ENCODE measurements at regions not wholly inside any gene's neighbourhood (a gene's known extent, or its start where the extent isn't known, plus 50 kb on each side); places are given as distances from the start of the nearest gene placed in this dataset.

DNA sequence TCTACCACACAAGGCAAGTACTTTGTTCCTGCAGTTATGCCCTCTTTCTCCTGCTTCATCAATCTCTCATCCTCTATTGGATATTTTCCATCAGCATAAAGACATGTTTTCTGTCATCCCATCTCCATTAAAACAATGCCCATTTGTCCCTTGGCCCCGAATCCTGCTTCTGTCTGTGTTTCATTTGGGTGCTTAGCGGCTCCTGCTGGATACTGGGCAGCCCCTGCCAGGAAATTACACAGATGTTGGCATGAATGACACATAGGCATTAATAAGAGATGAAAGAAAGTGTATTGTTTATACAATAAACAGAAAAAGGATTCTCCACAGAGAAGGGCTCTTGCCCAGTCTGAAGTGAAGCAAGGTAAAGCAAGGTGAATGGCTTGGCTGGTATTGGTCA, 765.3 kb downstream of the REEP3 start:
- FAIRE-seq (no peak), DNase-seq (ENCODE audit: insufficient read length) (no peak)
- no peak for TF ChIP-seq POLR2AphosphoS5 (IDR thresholded peaks at IDR 0.05; ENCODE audit: low read depth, low read length)
- no peak for TF ChIP-seq TAF1 (IDR thresholded peaks at IDR 0.05; ENCODE audit: borderline replicate concordance, low read depth, low read length)
- no peak for TF ChIP-seq POLR2A (IDR thresholded peaks at IDR 0.05; ENCODE audit: low read depth, low read length)

DNA sequence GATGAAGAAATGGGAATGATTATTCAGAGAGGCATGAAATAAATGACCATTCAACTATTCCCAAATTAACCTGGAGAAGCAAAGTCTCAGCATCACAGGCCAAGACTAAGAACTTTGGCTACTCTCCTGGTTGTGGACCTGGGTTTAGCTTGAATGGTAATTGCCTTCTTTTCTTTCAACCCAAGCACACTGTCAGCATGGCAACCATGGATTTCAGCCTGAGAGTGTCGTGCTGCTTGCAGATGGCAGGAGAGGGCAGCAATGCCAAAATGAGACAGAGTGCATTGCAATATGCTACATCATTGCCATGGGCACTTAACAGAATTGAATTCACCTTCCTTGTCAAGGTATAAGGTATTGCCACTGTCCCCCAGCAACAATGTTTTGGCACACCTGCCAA, 767.2 kb downstream of the REEP3 start:
- FAIRE-seq = no peak
- no peak for DNase-seq (ENCODE audit: insufficient read length)
- no peak for TF ChIP-seq POLR2AphosphoS5 (IDR thresholded peaks at IDR 0.05; ENCODE audit: low read depth, low read length)
- no peak for TF ChIP-seq TAF1 (IDR thresholded peaks at IDR 0.05; ENCODE audit: borderline replicate concordance, low read depth, low read length)
- no peak for TF ChIP-seq POLR2A (IDR thresholded peaks at IDR 0.05; ENCODE audit: low read depth, low read length)

DNA sequence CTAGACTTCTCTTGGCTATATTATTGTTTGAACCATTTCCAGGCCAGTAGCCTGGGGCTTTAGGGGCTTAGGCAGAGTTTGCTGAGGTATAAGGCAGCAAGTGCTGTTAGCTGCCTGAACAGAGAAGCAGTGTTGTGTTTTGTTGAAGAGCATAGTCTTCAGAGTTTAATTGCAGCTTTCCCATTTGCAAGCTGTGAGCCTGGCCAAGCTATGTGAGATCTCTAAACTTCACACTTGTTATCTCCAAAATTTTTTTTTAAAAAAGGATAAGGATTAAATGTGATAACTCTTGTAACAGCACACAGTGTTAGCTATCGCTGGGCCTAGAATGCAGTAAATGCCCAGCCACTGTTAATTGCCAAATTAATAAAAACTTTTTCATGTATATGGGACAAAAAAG, 782.4 kb downstream of the REEP3 start:
- DNase-seq (ENCODE audit: insufficient read length) (no peak), FAIRE-seq (no peak)
- TF ChIP-seq TAF1 (IDR thresholded peaks at IDR 0.05; ENCODE audit: borderline replicate concordance, low read depth, low read length) (no peak), POLR2AphosphoS5 (IDR thresholded peaks at IDR 0.05; ENCODE audit: low read depth, low read length) (no peak), POLR2A (IDR thresholded peaks at IDR 0.05; ENCODE audit: low read depth, low read length) (no peak)

DNA sequence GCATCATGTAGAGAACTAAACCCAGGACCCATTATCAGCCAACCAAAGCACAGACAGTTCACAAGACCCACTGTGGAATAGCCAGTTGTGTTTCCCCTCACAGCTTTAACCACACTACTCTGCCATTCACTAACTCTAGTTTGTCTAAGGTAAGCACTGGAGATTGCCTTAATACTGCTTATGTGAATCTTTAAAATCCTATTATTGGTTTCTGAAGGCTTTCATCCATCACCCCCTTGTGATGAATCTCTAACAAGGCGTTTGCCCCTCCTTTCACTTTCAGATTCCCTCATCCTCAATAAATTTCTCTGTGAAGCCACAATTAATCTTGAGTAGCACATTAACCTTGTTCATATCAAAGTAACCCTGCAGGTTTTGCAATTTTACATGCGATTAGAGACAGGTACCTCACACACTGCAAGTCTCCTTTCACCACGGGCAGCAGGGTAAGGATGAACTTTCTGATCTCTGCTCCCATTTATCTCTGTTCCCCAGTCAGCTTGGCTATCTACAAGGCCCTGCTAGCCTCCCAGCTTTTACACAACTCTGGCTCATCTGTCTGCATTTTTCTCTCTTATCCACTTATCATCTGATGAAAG, 785.6 kb downstream of the REEP3 start:
- FAIRE-seq (no peak), DNase-seq (ENCODE audit: insufficient read length) (no peak)

DNA sequence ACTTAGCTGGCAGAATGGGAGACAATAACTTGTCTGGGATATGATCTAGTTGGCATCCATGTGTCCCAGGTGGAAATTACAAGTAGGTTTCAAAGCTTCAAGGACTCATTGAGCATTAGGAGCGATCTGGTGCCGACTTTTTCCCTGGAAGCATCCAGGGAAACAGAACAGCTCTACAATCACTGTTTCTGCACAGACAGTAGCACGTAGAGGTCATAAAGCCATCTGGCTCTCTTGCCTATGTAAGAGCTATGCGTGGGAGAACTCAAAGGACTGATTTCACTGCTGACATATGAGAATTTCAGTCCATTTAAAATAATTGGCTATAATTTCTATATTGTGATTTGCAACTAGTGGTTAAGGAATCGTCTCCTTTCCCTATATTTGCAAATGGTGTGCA, 791.7 kb downstream of the REEP3 start:
- DNase-seq (ENCODE audit: insufficient read length) (no peak), FAIRE-seq (no peak)
- TF ChIP-seq POLR2AphosphoS5 (IDR thresholded peaks at IDR 0.05; ENCODE audit: low read depth, low read length) = no peak
- no peak for TF ChIP-seq POLR2A (IDR thresholded peaks at IDR 0.05; ENCODE audit: low read depth, low read length)
- no peak for TF ChIP-seq TAF1 (IDR thresholded peaks at IDR 0.05; ENCODE audit: borderline replicate concordance, low read depth, low read length)

More for the DNA sequence above, 785.6 kb downstream of the REEP3 start:
- TF ChIP-seq TAF1 (IDR thresholded peaks at IDR 0.05; ENCODE audit: borderline replicate concordance, low read depth, low read length) (no peak), POLR2AphosphoS5 (IDR thresholded peaks at IDR 0.05; ENCODE audit: low read depth, low read length) (no peak), POLR2A (IDR thresholded peaks at IDR 0.05; ENCODE audit: low read depth, low read length) (no peak)

DNA sequence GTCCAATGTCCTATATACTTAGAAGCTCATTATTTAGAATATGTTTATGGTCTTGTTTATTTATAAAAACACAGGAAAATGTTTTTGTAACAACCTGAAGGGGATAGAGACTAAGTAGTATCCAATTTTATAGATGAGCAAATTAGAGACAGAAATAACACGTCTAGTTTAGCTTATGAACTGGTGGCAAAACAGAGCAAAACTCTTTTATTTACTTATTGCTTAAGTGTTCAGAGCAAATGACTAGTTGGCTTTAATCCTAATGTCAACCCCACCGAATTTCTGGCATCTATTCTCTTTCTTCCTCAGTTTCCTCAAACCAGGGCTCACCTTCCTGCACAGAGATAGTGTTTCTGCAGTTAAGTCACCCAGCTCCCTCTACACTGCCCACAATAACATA, 792.8 kb downstream of the REEP3 start:
- FAIRE-seq (no peak), DNase-seq (ENCODE audit: insufficient read length) (no peak)
- TF ChIP-seq POLR2AphosphoS5 (IDR thresholded peaks at IDR 0.05; ENCODE audit: low read depth, low read length) (no peak), POLR2A (IDR thresholded peaks at IDR 0.05; ENCODE audit: low read depth, low read length) (no peak), TAF1 (IDR thresholded peaks at IDR 0.05; ENCODE audit: borderline replicate concordance, low read depth, low read length) (no peak)

DNA sequence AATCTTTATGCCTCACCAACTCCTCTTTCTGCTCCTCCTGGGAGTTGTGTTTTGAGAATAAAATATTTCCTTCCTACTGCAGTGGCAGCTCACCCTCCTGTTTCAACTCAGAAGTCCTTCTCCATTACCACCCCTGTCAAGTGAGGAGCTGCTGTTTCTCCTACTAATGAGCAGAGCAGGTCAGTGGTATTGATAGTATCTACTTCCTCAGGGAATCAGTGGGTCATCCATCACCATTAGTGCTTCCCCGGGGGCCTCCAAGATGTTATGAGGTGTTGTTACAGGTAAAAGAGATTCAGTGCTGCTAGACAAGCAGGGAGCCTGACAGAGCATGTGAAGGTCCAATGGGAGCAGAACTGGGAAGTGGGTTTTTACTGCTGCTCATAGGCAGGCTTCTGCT, 795.2 kb downstream of the REEP3 start:
- FAIRE-seq = no peak
- TF ChIP-seq POLR2A (IDR thresholded peaks at IDR 0.05; ENCODE audit: low read depth, low read length) = no peak
- TF ChIP-seq TAF1 (IDR thresholded peaks at IDR 0.05; ENCODE audit: borderline replicate concordance, low read depth, low read length) = no peak
- TF ChIP-seq POLR2AphosphoS5 (IDR thresholded peaks at IDR 0.05; ENCODE audit: low read depth, low read length) = no peak
- no peak for DNase-seq (ENCODE audit: insufficient read length)

DNA sequence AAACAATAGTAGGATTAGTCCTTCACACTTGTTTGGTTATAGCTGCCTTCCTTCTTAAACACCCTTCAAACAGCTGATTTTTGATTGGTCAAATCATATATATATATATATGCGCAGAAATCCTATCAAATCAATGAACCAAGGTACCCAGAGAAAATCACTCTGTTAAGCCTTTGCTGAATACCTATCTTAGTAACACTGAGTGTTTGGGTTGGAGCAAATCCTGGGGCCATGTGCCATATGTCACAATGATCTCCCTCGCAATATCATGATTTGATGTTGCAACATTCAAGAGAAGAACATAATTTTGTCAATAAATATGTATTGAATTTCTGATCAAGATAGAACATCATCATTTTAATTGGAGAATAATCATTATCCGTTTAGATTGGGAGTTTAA, 795.6 kb downstream of the REEP3 start:
- TF ChIP-seq POLR2AphosphoS5 (IDR thresholded peaks at IDR 0.05; ENCODE audit: low read depth, low read length) (no peak), TAF1 (IDR thresholded peaks at IDR 0.05; ENCODE audit: borderline replicate concordance, low read depth, low read length) (no peak), POLR2A (IDR thresholded peaks at IDR 0.05; ENCODE audit: low read depth, low read length) (no peak)
- DNase-seq (ENCODE audit: insufficient read length) (no peak), FAIRE-seq (no peak)

DNA sequence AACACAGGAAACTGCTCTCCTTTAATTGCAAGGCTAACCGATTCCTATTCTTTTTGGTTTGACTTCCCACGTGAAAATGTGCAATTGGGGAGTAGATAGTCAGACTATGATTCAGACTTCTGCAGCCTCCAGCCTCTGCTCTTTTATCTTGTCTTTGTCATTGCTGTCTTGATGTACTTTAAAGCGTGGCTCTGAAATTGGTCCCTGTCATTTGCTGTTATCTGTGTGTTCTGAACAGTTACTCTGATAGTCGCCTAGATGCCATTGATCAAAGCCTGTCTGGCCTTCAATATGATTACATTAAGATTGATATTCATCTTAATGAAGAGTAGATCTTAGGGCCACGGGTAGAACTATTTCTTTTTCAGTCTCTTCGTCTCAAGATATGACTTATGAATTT, 799.2 kb downstream of the REEP3 start:
- no peak for DNase-seq (ENCODE audit: insufficient read length)
- TF ChIP-seq TAF1 (IDR thresholded peaks at IDR 0.05; ENCODE audit: borderline replicate concordance, low read depth, low read length) = no peak
- no peak for TF ChIP-seq POLR2AphosphoS5 (IDR thresholded peaks at IDR 0.05; ENCODE audit: low read depth, low read length)
- no peak for TF ChIP-seq POLR2A (IDR thresholded peaks at IDR 0.05; ENCODE audit: low read depth, low read length)
- FAIRE-seq = no peak

DNA sequence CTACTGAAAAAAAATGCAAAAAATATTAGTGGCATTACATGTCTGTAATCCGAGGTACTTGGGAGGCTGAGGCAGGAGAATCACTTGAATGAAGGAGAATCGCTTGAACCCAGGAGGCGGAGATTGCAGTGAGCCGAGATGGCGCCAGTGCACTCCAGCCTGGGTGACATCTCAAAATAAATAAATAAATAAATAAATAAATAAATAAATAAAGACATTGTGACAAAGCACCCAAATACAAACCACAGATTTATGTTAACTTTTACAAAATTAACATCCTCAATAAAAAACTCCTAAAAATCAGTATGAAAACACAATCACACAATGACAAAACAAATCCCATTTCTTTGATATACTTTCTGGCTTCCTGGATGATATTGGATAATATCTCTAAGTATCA, 808.3 kb downstream of the REEP3 start:
- DNase-seq (ENCODE audit: insufficient read length) (no peak), FAIRE-seq (no peak)
- TF ChIP-seq POLR2AphosphoS5 (IDR thresholded peaks at IDR 0.05; ENCODE audit: low read depth, low read length) (no peak), TAF1 (IDR thresholded peaks at IDR 0.05; ENCODE audit: borderline replicate concordance, low read depth, low read length) (no peak), POLR2A (IDR thresholded peaks at IDR 0.05; ENCODE audit: low read depth, low read length) (no peak)

DNA sequence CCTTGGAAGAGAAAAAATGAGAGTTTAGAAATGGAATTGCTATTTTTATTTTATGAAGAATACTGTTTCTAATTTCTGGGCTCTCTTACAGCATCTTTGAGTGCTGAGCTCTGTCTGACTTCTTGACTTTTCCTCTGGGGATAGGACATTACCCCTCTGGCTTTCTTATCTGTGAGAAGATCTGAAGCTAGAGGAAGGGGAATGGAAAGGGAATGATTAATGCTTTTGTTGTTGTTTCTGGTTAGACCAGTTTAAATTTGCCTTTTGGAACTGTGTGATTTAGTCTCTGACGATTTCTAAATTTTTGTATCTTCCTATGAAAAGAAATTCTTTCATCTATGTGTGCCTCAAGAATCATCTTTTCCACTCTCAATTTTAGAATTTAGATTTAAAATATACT, 811.4 kb downstream of the REEP3 start:
- TF ChIP-seq POLR2AphosphoS5 (IDR thresholded peaks at IDR 0.05; ENCODE audit: low read depth, low read length) (no peak), POLR2A (IDR thresholded peaks at IDR 0.05; ENCODE audit: low read depth, low read length) (no peak), TAF1 (IDR thresholded peaks at IDR 0.05; ENCODE audit: borderline replicate concordance, low read depth, low read length) (no peak)
- FAIRE-seq = no peak
- DNase-seq (ENCODE audit: insufficient read length) = no peak

DNA sequence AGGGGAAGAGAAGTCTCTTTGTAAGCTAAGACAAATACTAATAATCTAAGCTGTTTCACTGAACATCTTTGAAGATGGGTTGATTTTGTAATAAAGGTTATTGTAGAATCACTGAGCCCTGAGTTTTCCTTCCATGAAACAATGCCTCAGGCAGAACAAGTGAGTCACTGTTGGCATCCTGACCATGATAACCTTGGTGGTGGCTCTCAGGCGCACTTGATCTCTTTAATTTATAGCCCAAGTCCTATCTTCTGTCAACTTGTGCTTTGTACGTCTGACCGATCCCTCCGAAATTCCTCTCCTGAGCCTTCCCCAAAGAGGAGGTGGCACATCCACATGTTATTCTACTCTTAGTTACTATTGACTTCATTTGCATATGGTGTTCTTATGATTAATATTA, 812.9 kb downstream of the REEP3 start:
- DNase-seq (ENCODE audit: insufficient read length) (no peak), FAIRE-seq (no peak)
- TF ChIP-seq POLR2AphosphoS5 (IDR thresholded peaks at IDR 0.05; ENCODE audit: low read depth, low read length) (no peak), POLR2A (IDR thresholded peaks at IDR 0.05; ENCODE audit: low read depth, low read length) (no peak), TAF1 (IDR thresholded peaks at IDR 0.05; ENCODE audit: borderline replicate concordance, low read depth, low read length) (no peak)

Data from GM12892 (cell line).